ENCODE measurements at regions not wholly inside any gene's neighbourhood (a gene's known extent, or its start where the extent isn't known, plus 50 kb on each side); places are given as distances from the start of the nearest gene placed in this dataset.

- peak; percentile 33 for DNase-seq
Measured at GRCh38 chr3:72247645-72248388, 462.9 kb upstream of the PROK2 start.

- DNase-seq, result no peak
Measured at GRCh38 chr3:72247126-72247525, 462.2 kb upstream of the PROK2 start.

DNA sequence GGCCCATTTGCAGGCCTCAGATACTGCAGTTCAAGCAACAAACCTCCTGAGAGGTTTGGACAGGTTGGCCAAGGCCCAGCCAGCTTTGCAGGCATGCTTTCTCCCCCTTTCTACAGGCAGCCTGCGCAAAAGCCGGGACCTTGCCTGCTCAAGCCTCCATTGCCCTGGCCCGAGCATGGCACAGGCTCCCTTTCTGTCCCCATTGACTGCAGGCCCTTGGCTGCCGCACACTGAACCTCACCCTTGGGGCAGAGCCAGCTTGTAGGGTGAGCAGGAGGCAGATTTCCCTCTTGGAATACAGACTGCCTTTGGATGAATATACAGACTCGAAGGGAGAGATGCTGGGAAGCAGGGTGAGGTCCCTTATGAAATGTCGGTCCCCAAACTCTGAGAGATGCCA is 461.7 kb upstream of the PROK2 start:
- no peak for DNase-seq

DNA sequence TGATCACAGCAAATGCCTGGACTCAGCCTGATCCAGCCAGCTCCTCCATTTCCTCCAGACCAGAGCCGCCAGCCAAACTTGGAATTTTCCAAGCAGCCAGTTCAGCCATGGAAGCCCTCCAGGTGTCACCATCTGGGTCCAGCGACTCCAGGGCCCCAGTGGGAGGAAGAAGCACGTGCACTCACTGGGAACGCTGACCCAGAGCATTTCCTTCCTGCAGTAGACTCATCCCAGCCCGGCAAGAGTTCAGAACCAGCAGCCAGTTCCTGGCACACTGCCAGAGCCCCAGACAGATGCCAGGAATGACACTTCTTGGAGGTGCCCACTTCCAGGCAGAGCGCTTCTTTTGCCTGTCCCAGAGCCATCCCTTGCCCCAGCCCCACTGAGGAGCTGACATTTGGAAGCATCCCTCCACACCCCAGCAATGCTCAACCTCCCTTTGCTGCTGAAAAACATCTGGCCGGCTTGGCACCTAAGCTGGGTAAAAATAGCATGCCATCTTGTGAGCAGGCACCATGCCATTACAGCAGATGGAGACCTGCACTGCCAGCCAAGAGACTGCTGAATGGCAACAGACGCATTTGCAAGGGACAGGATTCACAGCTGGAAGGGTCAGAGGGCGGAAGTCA is 460.3 kb upstream of the PROK2 start:
- DNase-seq, result peak; percentile 69

- no peak for DNase-seq
Measured at GRCh38 chr3:72244396-72244795, 459.4 kb upstream of the PROK2 start.

DNA sequence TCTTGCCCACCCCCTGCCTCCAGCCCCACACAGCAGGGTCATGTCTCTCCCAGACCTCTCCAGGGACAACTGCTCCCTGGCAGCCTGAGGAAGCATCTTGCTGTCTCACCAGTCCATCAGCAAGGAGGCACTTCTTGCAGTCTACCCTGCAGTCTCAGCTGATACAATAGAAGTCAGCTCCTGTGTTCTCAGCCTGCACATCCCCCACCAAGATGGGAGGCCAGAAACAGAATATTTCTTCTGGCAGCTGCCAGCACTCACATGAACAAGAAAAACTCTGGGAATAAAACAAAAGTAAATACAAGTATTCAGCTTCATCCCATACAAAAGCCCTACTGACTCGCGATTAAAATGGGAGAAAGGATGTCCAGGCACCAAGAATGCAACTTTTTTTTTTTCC is 457.4 kb upstream of the PROK2 start:
- DNase-seq, result no peak

DNA sequence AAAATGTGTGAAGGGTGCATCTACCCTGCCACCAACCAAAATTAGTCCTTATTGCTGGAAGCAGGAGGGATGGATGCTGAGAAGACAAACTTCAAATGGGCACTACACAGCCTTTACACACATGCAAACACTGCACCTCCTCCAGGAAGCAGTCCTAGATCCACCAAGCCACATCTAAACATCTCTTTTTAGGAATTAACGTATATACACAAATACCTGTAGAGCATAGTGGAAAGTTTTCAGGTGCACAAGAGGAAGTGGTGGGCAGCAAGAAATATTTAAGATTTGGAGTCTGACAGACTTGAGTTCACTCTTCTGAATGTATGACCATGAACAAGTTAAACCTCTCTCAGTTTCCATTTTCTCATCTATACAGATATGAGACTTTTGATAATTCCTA is 456.6 kb upstream of the PROK2 start:
- DNase-seq, result no peak

DNA sequence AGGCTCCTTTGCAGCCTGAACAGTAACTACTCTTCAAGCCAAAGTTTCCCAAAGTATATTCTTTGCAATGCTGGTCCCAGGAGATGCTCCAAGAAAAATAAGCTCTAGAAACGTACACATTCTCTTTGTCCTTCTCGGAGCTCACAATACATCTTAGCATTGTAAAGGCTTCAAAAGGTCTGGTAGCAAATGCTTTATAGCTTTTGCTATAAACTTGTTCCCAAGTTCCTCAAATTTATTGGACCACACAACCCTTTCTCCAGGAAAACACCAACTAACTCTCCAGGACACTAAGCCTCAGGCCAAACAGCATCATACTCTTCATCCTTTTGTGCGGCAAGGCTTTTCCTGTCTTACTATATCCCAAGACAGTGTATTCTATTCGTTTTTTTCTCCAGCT is 455.6 kb upstream of the PROK2 start:
- no peak for DNase-seq

DNA sequence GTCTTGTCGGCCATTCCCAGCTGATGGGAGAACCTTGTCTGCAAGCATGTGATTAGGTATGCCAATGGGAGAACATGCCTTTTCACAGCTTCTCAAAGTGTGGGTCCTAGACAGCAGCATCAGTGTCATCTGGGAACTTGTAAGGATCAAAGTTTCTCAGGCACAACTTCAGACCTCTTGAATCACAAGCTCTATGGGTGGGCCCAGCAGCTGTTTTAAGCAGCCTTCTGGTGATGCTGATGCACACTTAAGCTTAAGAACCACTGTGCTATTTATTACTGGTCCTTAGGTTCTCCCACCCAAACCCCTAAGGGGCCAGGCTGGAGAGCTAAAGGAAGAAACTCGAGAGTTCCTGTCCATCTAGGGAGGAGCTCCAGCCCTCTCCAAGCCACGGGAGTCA is 453.9 kb upstream of the PROK2 start:
- DNase-seq, result no peak

DNA sequence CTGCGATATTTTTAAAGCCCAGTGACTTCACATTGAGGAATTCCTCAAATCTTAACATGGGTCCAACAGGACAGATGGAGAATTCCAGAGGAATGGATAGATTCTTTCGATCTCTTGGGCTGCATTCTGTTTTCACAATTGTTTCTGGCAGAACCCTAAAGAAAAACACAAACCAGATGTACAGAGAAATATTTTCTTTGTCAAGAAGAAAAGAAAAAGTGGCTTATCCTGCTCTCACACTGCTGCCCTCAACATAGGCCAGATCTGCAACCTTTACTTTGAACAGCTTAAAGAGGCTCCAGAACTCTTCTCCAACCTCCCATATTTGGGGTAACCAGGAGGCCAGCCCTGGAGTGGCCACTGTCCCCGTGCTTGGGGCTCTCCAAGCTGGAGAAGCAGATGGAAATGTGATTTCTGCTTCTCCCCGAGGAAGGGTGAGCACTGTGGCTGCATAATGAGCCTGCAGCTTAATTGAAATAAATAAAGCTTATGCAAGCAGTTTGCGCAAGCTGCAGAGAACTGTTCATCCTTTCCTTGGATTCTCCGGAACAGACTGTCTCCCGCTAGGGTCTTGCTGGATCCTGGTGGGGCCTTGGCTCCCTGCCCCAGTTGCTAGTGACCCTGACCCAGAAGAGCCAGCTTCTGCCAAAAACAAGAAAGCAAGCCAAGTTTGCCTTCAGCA is 453.2 kb upstream of the PROK2 start:
- DNase-seq, result no peak

DNA sequence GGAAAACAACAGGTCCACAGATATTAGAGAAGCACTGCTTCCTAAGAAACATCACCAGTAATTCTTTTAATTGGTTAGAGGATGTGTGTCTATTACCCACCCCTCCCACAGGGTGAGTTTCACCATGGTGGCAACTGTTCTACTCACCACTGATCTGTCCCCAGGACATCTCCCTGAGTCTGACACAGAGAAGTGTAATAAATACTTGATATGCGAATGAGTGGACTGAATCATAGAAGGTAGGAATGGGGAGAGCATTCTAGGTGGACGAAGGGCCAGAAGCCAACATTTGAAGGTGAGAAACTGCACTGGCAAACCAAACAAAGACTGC is 452.7 kb upstream of the PROK2 start:
- no peak for DNase-seq

GRCh38 chr3:72234391-72234790 is 449.4 kb upstream of the PROK2 start:
- no peak for DNase-seq

DNA sequence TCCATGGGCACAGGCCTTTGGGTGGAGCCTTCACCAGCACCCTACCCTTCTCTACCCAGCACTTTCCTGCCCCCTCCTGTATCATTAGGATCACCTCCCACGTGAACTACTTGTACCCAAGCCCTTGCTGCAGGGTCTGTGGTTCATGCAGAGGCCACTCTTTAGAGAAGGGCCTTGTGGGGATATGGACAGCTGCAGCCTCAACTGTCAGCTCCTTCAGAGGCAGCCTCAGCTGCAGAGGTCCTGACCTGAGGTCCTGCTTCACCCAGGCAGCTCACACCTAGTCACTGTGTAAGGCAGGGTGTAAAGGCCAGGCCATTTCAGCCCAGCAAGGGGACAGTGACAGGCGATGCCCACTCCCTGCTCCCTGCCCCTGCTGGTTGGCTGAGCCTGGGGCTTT is 448.6 kb upstream of the PROK2 start:
- DNase-seq, result no peak

- DNase-seq, result no peak
Measured at GRCh38 chr3:72232777-72233176, 447.8 kb upstream of the PROK2 start.

DNA sequence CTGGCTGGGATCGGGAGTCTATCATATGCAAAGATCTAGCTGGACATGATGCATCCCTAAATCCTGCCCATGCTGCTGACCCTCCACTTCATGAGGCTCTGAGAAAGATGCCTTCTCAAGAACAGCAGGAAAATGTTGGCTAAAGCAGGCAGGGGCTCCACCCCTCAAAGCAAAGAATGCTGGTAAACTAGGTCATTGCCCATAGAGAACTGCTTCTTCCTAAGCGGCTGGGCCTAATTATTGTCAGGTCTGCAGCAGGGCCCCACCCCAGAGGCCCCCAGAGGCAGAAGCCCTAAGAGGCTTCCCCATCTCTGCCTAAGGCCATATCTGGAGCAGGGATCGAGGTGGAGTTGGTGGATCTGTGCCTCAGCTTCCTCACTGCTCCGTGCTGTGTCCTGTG is 447.4 kb upstream of the PROK2 start:
- DNase-seq, result no peak

DNA sequence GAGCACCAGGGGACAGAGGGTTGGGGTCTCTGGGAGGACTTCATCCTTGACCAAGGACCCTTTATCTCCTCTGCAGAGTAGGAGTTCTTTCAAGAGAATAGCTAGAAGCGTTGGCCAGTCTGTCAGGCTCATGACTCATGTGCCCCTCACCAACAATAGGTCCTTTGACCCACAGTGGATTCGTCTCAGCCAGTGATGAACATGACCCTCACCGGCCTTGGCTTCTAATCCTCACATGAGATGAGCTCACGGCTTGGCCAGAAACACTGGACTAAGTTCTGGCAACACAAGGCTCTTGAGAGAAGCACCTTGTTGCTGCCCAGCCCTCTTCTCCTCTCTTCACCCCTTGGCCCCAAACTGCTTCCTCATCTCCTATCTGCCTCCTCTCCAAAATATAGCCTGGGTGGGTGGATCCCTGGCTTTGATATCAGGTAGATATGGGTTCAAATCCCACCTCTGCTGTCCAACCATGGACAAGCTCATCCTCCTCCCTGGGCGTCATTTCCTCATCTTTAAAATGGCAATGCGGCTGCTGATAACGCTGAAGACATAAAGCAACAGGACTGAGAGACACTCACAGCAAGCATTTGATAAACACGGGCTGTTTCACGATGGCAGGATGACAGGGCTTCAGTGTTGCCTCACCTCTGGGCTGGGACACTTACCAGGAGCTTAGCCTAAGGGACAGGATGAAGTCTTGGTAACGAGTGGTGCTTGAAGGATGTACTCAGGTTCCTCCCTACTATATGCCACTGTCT is 446.7 kb upstream of the PROK2 start:
- DNase-seq, result no peak

- no peak for DNase-seq
Measured at GRCh38 chr3:72230774-72231379, 445.9 kb upstream of the PROK2 start.

GRCh38 chr3:72229952-72230351 is 445.0 kb upstream of the PROK2 start:
- peak; percentile 10 for DNase-seq

DNA sequence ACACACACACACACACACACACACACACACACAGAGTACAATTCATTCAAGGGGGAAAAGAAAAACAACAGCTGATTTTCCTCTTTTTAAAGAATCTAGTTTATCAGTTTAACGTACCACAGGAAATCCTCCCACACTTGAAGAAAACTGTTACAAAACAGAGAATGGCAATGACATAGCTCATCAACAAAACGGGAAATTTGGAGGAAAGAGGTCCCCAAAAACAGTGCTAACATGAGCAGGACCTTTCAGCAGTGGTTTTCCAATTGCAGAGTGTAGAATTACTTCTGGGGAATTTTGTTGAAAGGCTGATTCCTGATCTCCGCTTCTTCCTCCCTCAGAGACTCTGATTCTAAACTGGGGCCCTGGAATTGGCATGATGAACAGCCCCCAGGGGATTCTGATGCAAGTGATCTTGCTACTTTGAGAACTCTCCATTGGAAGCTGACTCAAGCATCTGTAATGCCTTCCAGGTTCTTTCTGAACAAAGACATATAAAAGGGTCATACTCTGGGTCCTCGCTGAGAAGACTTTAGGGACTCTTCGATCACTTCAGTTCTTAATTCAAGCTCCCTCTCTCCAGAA is 442.6 kb upstream of the PROK2 start:
- DNase-seq, result no peak

DNA sequence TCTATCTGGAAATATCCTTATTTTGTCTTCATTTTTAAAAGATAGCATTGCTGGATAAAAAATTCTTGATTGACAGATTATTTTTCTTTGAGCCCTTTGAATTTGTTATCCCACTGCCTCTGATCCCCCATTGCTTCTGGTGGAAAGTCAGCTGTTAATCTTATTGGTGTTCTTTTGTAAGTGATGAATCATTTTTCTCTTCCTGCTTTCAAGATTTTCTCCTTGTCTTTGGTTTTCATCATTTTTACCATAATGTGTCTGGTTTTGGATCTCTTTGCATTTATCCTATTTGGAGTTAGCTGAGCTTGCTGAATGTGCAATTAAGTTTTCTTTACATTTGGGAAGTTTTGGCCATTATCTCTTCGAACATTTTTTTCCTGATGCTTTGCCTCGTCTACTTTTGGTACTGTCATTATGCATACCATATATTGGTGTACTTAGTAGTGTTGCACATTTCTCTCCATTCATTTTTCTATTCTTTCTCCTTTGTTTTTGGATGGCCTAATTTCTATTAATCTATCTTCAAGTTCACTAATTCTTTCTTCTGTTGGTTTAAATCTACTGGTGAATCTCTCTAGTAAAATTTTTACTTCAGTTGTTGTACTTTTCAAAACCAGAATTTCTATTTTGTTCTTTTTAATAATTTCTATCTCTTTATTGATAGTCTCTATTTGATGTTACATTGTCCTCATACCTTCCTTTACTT is 440.0 kb upstream of the PROK2 start:
- DNase-seq, result no peak

DNA sequence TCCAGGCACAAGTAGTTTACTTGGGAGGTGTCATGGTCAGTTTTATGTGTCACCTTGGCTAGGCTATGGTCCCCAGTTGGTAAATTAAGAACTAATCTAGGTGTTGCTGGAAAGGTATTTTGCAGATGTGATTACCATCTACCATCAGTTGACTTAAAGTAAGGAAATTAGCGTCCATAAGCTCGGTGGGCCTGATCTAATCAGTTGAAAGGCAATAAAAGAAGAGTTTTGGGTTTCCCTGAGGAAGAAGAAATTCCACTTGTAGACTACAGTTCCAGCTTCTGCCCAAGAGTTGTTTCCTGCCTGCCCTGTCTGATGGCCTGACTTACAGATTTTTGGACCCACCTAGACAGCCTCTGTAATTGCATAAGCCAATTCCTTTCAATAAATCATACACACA is 438.7 kb upstream of the PROK2 start:
- no peak for DNase-seq

GRCh38 chr3:72223116-72223515 is 438.2 kb upstream of the PROK2 start:
- DNase-seq, result no peak

All from NCI-H1092 treated with DMSO at 0.1 percent for 48 hours (cell line).